ENCODE measurements at regions not wholly inside any gene's neighbourhood (a gene's known extent, or its start where the extent isn't known, plus 50 kb on each side); places are given as distances from the start of the nearest gene placed in this dataset.
A peak's percentile ranks its signal among the peaks of the same experiment; 100 is the strongest.

DNA sequence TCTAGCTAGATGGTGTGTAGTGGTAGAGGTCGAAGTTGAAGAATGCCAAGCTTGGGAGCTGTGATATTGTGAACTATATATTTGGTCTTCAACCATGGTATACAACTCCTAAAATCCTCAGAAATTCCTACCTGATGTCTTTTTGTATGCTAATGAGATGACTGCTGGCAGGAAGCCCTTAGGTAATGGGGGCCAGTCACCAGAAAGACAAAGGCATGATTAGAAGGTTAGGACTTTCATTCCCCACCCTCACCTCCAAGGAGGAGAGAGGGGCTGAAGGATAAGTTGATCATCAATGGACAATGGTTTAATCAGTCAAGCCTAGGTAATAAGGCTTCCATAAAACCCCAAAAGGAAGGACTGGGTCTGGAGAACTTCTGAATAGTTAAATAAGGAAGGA is 285.7 kb upstream of the POU5F2 start:
- DNase-seq (ENCODE audit: low read depth) = no peak
- TF ChIP-seq, protein P1, sequence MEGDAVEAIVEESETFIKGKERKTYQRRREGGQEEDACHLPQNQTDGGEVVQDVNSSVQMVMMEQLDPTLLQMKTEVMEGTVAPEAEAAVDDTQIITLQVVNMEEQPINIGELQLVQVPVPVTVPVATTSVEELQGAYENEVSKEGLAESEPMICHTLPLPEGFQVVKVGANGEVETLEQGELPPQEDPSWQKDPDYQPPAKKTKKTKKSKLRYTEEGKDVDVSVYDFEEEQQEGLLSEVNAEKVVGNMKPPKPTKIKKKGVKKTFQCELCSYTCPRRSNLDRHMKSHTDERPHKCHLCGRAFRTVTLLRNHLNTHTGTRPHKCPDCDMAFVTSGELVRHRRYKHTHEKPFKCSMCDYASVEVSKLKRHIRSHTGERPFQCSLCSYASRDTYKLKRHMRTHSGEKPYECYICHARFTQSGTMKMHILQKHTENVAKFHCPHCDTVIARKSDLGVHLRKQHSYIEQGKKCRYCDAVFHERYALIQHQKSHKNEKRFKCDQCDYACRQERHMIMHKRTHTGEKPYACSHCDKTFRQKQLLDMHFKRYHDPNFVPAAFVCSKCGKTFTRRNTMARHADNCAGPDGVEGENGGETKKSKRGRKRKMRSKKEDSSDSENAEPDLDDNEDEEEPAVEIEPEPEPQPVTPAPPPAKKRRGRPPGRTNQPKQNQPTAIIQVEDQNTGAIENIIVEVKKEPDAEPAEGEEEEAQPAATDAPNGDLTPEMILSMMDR (IDR thresholded peaks at IDR 0.05; ENCODE audit: low read length, missing control alignments) = no peak
- no peak overlapping the region for H3K4me3 ChIP-seq (replicated peaks; ENCODE audit: low read depth, low read length)

DNA sequence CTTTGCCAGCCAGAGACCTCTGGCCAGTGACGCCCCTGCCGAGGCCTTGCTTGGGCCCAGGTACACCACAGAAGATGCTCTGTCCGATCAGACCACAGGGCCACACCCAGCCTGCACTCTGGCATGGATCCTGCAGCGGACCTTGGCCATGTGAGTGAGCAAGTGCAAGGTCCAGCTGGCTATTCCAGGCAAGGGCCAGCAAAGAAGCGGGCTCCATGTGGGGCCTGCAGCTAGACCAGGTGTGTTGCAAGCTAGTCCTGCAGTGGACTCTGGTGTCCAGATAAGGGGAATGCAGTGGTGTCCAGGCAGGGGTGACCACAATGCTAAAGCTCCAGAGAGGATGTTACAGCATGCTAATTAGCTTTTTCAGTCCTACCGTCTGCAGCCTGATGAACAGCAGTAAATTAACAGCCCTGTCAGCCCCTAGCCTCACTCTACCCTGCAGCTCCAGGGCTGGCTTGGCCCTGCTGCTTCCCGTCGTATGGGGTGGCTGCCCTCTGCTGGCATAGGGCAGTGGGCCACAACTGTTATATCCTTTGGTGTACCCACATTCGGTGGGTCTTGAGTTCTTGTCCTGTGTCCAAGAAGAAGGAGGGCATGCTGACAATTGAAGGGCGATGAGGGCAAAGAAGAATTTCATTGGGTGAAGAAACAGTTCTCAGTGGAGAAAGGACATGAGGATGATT is 284.5 kb upstream of the POU5F2 start:
- DNase-seq (ENCODE audit: low read depth) = no peak
- TF ChIP-seq, protein P1 (IDR thresholded peaks at IDR 0.05; ENCODE audit: low read length, missing control alignments) = peak; percentile 1
- no peak overlapping the region for H3K4me3 ChIP-seq (replicated peaks; ENCODE audit: low read depth, low read length)

DNA sequence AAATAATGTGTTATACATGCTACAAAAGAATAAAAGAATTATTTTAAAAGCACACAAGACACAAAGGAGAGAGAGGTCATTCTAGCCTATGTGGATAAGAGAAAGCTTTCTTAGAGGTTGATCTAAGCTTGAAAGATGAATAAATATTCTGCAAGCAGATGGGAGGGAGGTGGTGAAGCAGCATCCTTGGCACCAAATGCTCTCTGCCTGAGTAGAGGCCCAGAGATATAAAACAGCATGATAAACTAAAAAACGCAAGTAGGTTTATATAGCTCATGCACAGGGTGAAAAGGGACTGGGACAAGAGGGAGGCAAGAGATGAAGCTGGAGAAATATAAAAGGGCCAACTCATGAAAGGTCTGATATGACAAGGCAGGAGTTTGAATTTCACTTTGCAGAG is 283.2 kb upstream of the POU5F2 start:
- H3K4me3 ChIP-seq (replicated peaks; ENCODE audit: low read depth, low read length) = no peak overlapping the region
- no peak for DNase-seq (ENCODE audit: low read depth)
- TF ChIP-seq, protein P1 (IDR thresholded peaks at IDR 0.05; ENCODE audit: low read length, missing control alignments) = no peak

DNA sequence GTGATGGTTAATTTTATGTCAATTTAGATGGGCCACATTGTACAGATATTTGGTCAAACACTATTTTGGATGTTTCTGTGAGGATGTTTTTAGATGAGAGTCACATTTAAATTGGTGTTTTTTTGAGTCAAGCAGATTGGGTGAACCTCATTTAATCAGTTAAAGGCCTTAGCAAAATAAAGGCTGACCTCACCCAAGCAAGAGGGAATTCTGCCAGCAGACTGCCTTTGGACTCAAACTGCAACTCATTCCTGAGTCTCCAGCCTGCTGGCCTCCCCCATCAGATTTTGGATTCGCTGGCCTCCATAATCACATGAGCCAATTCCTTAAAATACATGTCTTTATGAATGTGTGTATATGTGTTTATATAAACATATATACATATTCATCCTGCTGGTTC is 282.7 kb upstream of the POU5F2 start:
- TF ChIP-seq, protein P1 (IDR thresholded peaks at IDR 0.05; ENCODE audit: low read length, missing control alignments) = no peak
- peak; percentile 13 for DNase-seq (ENCODE audit: low read depth)
- H3K4me3 ChIP-seq (replicated peaks; ENCODE audit: low read depth, low read length) = no peak overlapping the region

DNA sequence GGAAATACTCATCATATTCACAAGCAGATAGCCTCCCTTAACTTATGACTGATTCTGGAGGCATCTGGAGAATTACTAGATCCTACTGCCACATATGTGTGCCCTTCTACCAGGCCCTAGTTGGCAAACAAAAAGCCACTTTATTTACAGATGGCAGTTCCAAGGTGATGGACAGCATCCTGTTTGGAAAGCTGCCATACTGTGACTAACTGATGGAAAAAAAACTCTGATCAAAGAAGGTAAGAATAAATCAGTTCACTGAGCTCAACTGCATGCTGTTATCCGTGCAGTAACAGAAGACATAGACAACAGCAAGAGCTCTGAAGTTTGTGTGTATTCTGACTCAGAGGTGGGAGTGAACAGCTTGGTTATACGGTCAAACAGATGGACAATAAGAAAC is 279.8 kb upstream of the POU5F2 start:
- TF ChIP-seq, protein P1 (IDR thresholded peaks at IDR 0.05; ENCODE audit: low read length, missing control alignments) = no peak
- H3K4me3 ChIP-seq (replicated peaks; ENCODE audit: low read depth, low read length) = no peak overlapping the region
- DNase-seq (ENCODE audit: low read depth) = peak; percentile 57

DNA sequence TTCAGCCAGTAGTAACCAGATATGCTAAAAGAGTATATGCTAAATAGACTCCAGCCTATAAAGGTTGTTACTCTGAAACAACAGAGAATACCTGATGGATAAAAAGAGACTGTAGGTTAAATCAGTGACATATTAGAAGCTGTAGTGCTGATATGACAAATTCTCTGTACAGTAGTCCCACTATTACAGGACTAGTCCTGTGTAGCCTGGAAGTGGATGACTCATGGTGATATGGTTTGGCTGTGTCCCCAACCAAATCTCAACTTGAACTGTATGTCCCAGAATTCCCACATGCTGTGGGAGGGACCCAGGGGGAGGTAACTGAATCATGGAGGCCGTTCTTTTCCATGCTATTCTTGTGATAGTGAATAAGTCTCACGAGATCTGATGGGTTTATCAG is 276.2 kb upstream of the POU5F2 start:
- peak; percentile 8 for DNase-seq (ENCODE audit: low read depth)
- H3K4me3 ChIP-seq (replicated peaks; ENCODE audit: low read depth, low read length) = no peak overlapping the region
- TF ChIP-seq, protein P1 (IDR thresholded peaks at IDR 0.05; ENCODE audit: low read length, missing control alignments) = no peak

DNA sequence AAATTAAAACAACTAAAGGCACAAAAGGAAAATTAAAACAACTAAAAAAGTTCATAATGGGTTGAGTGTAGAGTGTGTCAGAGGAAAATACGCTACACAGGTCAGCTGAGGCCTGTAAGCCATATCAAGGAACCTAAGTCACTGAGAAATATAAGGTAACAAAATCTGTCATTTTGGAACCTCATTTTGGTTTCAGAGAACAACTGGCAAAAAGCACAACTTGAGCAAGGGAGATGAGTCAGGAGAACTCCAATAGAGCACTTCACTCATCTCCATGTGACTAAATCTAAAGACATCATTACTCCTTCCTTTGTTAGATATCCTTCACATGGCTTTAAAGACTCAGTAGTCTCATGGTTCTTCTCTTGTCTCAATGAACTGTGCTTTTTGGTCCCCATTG is 269.4 kb upstream of the POU5F2 start:
- TF ChIP-seq, protein P1 (IDR thresholded peaks at IDR 0.05; ENCODE audit: low read length, missing control alignments) = no peak
- no peak for DNase-seq (ENCODE audit: low read depth)

More for the DNA sequence above, 269.4 kb upstream of the POU5F2 start:
- H3K4me3 ChIP-seq (replicated peaks; ENCODE audit: low read depth, low read length) = no peak overlapping the region

Data from fibroblast of pulmonary artery (primary cell).